Esophagus squamous epithelium (tissue), 5 donors: ENCODE measurements at regions not wholly inside any gene's neighbourhood (a gene's known extent, or its start where the extent isn't known, plus 50 kb on each side); places are given as distances from the start of the nearest gene placed in this dataset.
"Not testable (repeated sequence)": the region's sequence is repeated elsewhere in the genome, so short reads cannot be mapped to it uniquely, and the experiment has no call there.

Experiments
- DNase-seq: peaks from one replicate; lab custom pipeline; 2025; lab: John Stamatoyannopoulos, UW
- H3K27ac ChIP-seq, 4 donors: fragments of 200-600 bp; sonication (generic); one replicate each; pipeline ENCODE4 v1.5.1; 2016 to 2019; ENCODE audit warnings: mild to moderate bottlenecking in 1 of 4
- H3K27me3 ChIP-seq, 4 donors: fragments of 200-600 bp; sonication (generic); 1 replicate in 3 of 4; 2 replicates in 1 of 4; pipeline versions ENCODE4 v1.5.1 to v1.6.0; 2017 to 2021; ENCODE audit warnings: antibody characterized with exemption in 1 of 4
- H3K36me3 ChIP-seq, 3 donors: fragments of 200-600 bp; sonication (generic); one replicate each; pipeline ENCODE4 v1.5.1; 2016 to 2019
- H3K4me1 ChIP-seq, 3 donors: fragments of 200-600 bp; sonication (generic); one replicate each; pipeline ENCODE4 v1.5.1; 2017 to 2019
- H3K4me3 ChIP-seq, 4 donors: fragments of 200-600 bp; sonication (generic); 1 replicate in 3 of 4; 2 replicates in 1 of 4; pipeline ENCODE4 v1.5.1; 2016 to 2019; ENCODE audit warnings: mild to moderate bottlenecking in 2 of 4, moderate library complexity in 1 of 4
- H3K9me3 ChIP-seq, 3 donors: fragments of 200-600 bp; sonication (generic); one replicate each; pipeline ENCODE4 v1.5.1; 2016 to 2019
- CTCF ChIP-seq, 6 experiments: fragments of 450-650 bp in 4 of 6; fragments of 200-600 bp in 2 of 6; sonication (generic) in 2 of 6; IDR thresholded peaks; one replicate each; pipeline ENCODE4 v1.5.1; 2016 to 2019; ENCODE audit warnings: antibody characterized with exemption in 6 of 6, mild to moderate bottlenecking in 4 of 6, moderate library complexity in 4 of 6
- POLR2A ChIP-seq, 4 donors: fragments of 450-650 bp; IDR thresholded peaks; one replicate each; pipeline ENCODE4 v1.6.1; 2017; ENCODE audit warnings: antibody characterized with exemption in 4 of 4, mild to moderate bottlenecking in 4 of 4, moderate library complexity in 3 of 4
- WGBS, 2 donors: methylation state at CpG; one replicate each; pipeline ENCODE4 v1.1.5; 2018; 5-methylcytosine and 5-hydroxymethylcytosine counted together
- intact Hi-C: fragments of 100-400 bp; cut with DNase I; formaldehyde crosslinking; loops from one replicate; pipeline ENCODE4 v1.15.0; 2022
- donor health status: DM: yes; HTN: yes; CAD: no.

- Histone ChIP-seq H3K27ac (peak overlapping the region in 1 of 4 donors; percentile 51), H3K4me1 (peaks cover 14 to 64% (median 19%) of the 10 kb centered on the region in 3 donors), H3K9me3 (no peaks in the 10 kb centered on the region), H3K4me3 (no peak overlapping the region), H3K36me3 (no peaks in the 10 kb centered on the region), H3K27me3 (no peaks in the 10 kb centered on the region)
- WGBS, 2 donors, result 50 to 76% methylated on average over 3 to 4 of the region's 4 CpGs
- intact Hi-C loops, result no loop called here
- TF ChIP-seq CTCF (IDR thresholded peaks at IDR 0.05) (no peak), POLR2A (IDR thresholded peaks at IDR 0.05) (no peak)
- DNase-seq, result no peak
These were observed 81.8 kb upstream of the MAP3K1 start for GRCh38 chr5:56733580-56733979.

- H3K27ac ChIP-seq, result no peak overlapping the region
- peaks cover 14 to 54% (median 19%) of the 10 kb centered on the region in 3 donors for H3K4me1 ChIP-seq
- DNase-seq, result no peak
- no peak for TF ChIP-seq POLR2A (IDR thresholded peaks at IDR 0.05)
- no peak for TF ChIP-seq CTCF (IDR thresholded peaks at IDR 0.05)
- no peaks in the 10 kb centered on the region for H3K27me3 ChIP-seq
- intact Hi-C loops, result no loop called here
- whole genome bisulfite sequencing, 2 donors, result 86 to 89% methylated on average over 6 of the region's 6 CpGs
- H3K4me3 ChIP-seq, result no peak overlapping the region
- no peaks in the 10 kb centered on the region for H3K9me3 ChIP-seq
- no peaks in the 10 kb centered on the region for H3K36me3 ChIP-seq
These were observed 83.2 kb upstream of the MAP3K1 start for GRCh38 chr5:56732121-56732520.

- 100% methylated on average over 1 to 2 of the region's 2 CpGs for WGBS, 2 donors
- H3K27ac ChIP-seq, result not testable (repeated sequence)
- peaks cover 13 to 47% (median 14%) of the 10 kb centered on the region in 3 donors for H3K4me1 ChIP-seq
These were observed 83.9 kb upstream of the MAP3K1 start for GRCh38 chr5:56731473-56731872.

GRCh38 chr5:56729488-56729887, 85.9 kb upstream of the MAP3K1 start:
- DNase-seq, result no peak
- WGBS, 2 donors, result 77 to 84% methylated on average over 1 of the region's 1 CpG
- TF ChIP-seq CTCF (IDR thresholded peaks at IDR 0.05) (no peak), POLR2A (IDR thresholded peaks at IDR 0.05) (no peak)
- Histone ChIP-seq H3K36me3 (no peaks in the 10 kb centered on the region), H3K9me3 (no peaks in the 10 kb centered on the region), H3K4me1 (peaks cover 9 to 31% (median 14%) of the 10 kb centered on the region in 3 donors), H3K27ac (no peak overlapping the region), H3K4me3 (no peak overlapping the region), H3K27me3 (no peaks in the 10 kb centered on the region)
- intact Hi-C loops, result no loop called here

More at GRCh38 chr5:56731473-56731872, 83.9 kb upstream of the MAP3K1 start:
- H3K4me3 ChIP-seq, H3K27me3 ChIP-seq, H3K36me3 ChIP-seq, intact Hi-C loops, H3K9me3 ChIP-seq, DNase-seq: not testable (repeated sequence)

GRCh38 chr5:56725711-56726411, 89.5 kb upstream of the MAP3K1 start:
- WGBS, 2 donors, result 68 to 76% methylated on average over 8 of the region's 8 CpGs
- DNase-seq, result no peak
- Histone ChIP-seq H3K9me3 (no peaks in the 10 kb centered on the region), H3K27ac (no peak overlapping the region), H3K4me3 (no peak overlapping the region), H3K4me1 (peaks cover 0 to 4% (median 0%) of the 10 kb centered on the region in 3 donors), H3K27me3 (no peaks in the 10 kb centered on the region), H3K36me3 (no peaks in the 10 kb centered on the region)
- intact Hi-C loops, result no loop called here
- TF ChIP-seq CTCF (IDR thresholded peaks at IDR 0.05) (no peak), POLR2A (IDR thresholded peaks at IDR 0.05) (no peak)

GRCh38 chr5:56724857-56725256, 90.5 kb upstream of the MAP3K1 start:
- intact Hi-C loops, H3K4me3 ChIP-seq, H3K36me3 ChIP-seq, H3K27me3 ChIP-seq, H3K9me3 ChIP-seq, H3K4me1 ChIP-seq, H3K27ac ChIP-seq, DNase-seq: not testable (repeated sequence)
- WGBS, 2 donors, result 96% methylated on average over 4 of the region's 4 CpGs
